H1 (cell line): ENCODE measurements at regions not wholly inside any gene's neighbourhood (a gene's known extent, or its start where the extent isn't known, plus 50 kb on each side); places are given as distances from the start of the nearest gene placed in this dataset.
"Not testable (repeated sequence)": the region's sequence is repeated elsewhere in the genome, so short reads cannot be mapped to it uniquely, and the experiment has no call there.

Experiments
- CTCF ChIA-PET: fragments of 300-600 bp; sonication (Branson Sonifier 250); formaldehyde crosslinking; loops from one replicate; lab custom pipeline; 2021; ENCODE audit not compliant: partially characterized antibody; lab: Charles Lee
- POLR2A ChIA-PET: fragments of 300-600 bp; sonication (Branson Sonifier 250); formaldehyde crosslinking; loops from one replicate; lab custom pipeline; 2021; ENCODE audit warnings: inconsistent platforms; ENCODE audit not compliant: partially characterized antibody; lab: Charles Lee
- DNase-seq, 2 experiments: peaks; one replicate each; pipeline versions ENCODE4 v3.0.0 to v3.0.0-alpha.2; 2010 to 2022; ENCODE audit warnings: low spot score in 2 of 2, low read depth in 1 of 2, mixed read lengths in 1 of 2
- FAIRE-seq: peaks from 2 replicates; lab custom pipeline; 2011; peaks lifted over from hg19 to GRCh38; lab: Jason Lieb, UNC
- H2AFZ ChIP-seq: 2 replicates; pipeline ENCODE4 v1.8.1; 2012; ENCODE audit warnings: low read length, inconsistent platforms
- H2AK5ac ChIP-seq: 2 replicates; pipeline ENCODE4 v1.6.1; 2013; ENCODE audit warnings: low read depth, low read length
- H2BK120ac ChIP-seq: replicated peaks from 2 replicates; pipeline ENCODE3; 2013; ENCODE audit warnings: low read depth, low read length, inconsistent platforms
- H2BK12ac ChIP-seq: 2 replicates; pipeline ENCODE4 v1.6.1; 2013; ENCODE audit warnings: low read depth, low read length
- H2BK15ac ChIP-seq: 2 replicates; pipeline ENCODE4 v1.6.1; 2013; ENCODE audit warnings: low read length
- H2BK20ac ChIP-seq: 2 replicates; pipeline ENCODE4 v1.6.1; 2013; ENCODE audit warnings: low read length
- H2BK5ac ChIP-seq: 2 replicates; pipeline ENCODE4 v1.6.1; 2013; ENCODE audit warnings: low read depth, low read length
- H3K14ac ChIP-seq: 2 replicates; pipeline ENCODE4 v1.6.1; 2013; ENCODE audit warnings: inconsistent platforms; ENCODE audit not compliant: insufficient read length
- H3K18ac ChIP-seq: 2 replicates; pipeline ENCODE4 v1.6.1; 2013; ENCODE audit warnings: low read length; ENCODE audit errors: extremely low read depth
- H3K23ac ChIP-seq: 2 replicates; pipeline ENCODE4 v1.6.1; 2013; ENCODE audit warnings: inconsistent platforms; ENCODE audit not compliant: insufficient read length
- H3K23me2 ChIP-seq: 2 replicates; pipeline ENCODE4 v1.6.1; 2013; ENCODE audit warnings: low read depth, low read length
- H3K27ac ChIP-seq: 2 replicates; pipeline ENCODE4 v1.6.1; 2011; ENCODE audit warnings: low read depth, low read length, inconsistent platforms
- H3K27me3 ChIP-seq, 4 experiments: replicated peaks in 1 of 4; 1 replicate in 1 of 4; 2 replicates in 3 of 4; pipeline versions ENCODE4 v1.6.1 to v1.8.1; 2011 to 2013; ENCODE audit warnings: low read length in 3 of 4, mild to moderate bottlenecking in 3 of 4, inconsistent platforms in 2 of 4, mixed read lengths in 2 of 4, moderate library complexity in 1 of 4; ENCODE audit not compliant: control insufficient read depth in 3 of 4, insufficient read depth in 3 of 4; ENCODE audit errors: extremely low read depth in 1 of 4
- H3K36me3 ChIP-seq, 4 experiments: 2 replicates each; pipeline versions ENCODE4 v1.6.1 to v1.8.1; 2011 to 2013; ENCODE audit warnings: mild to moderate bottlenecking in 4 of 4, low read length in 3 of 4, moderate library complexity in 2 of 4, control low read depth in 1 of 4, inconsistent platforms in 1 of 4; ENCODE audit not compliant: insufficient read depth in 4 of 4, control insufficient read depth in 2 of 4
- H3K4ac ChIP-seq: replicated peaks from 2 replicates; pipeline ENCODE3; 2013; ENCODE audit warnings: low read length, low read depth, mixed read lengths, inconsistent platforms; ENCODE audit not compliant: insufficient read length
- H3K4me1 ChIP-seq, 4 experiments: replicated peaks in 1 of 4; 1 replicate in 1 of 4; 2 replicates in 3 of 4; pipeline versions ENCODE4 v1.6.1 to v1.8.1; 2011 to 2013; ENCODE audit warnings: low read length in 3 of 4, inconsistent platforms in 2 of 4, mixed read lengths in 1 of 4; ENCODE audit not compliant: insufficient read depth in 4 of 4, control insufficient read depth in 3 of 4
- H3K4me2 ChIP-seq, 2 experiments: 2 replicates each; pipeline versions ENCODE4 v1.6.1 to v1.8.1; 2011 to 2013; ENCODE audit warnings: low read depth in 2 of 2, low read length in 2 of 2, control low read depth in 1 of 2, inconsistent platforms in 1 of 2, mild to moderate bottlenecking in 1 of 2; ENCODE audit not compliant: insufficient read depth in 1 of 2
- H3K4me3 ChIP-seq, 4 experiments: fragments of 200-600, 300-600 bp in 1 of 4; sonication (generic), shearing (Covaris generic), sonication (Bioruptor Twin) in 1 of 4; 2 replicates each; pipeline versions ENCODE4 v1.5.1 to v1.8.1; 2011 to 2016; ENCODE audit warnings: low read length in 4 of 4, low read depth in 3 of 4, control low read depth in 2 of 4, inconsistent platforms in 2 of 4, mild to moderate bottlenecking in 2 of 4, mixed read lengths in 1 of 4, moderate library complexity in 1 of 4; ENCODE audit not compliant: insufficient read depth in 2 of 4; ENCODE audit errors: extremely low read depth in 1 of 4
- H3K56ac ChIP-seq: replicated peaks from 2 replicates; pipeline ENCODE3; 2013; ENCODE audit warnings: low read depth, mild to moderate bottlenecking, mixed read lengths, low read length, inconsistent platforms; ENCODE audit not compliant: insufficient read length
- H3K79me1 ChIP-seq: 2 replicates; pipeline ENCODE4 v1.6.1; 2013; ENCODE audit warnings: low read depth, low read length, control low read depth
- H3K79me2 ChIP-seq, 2 experiments: 2 replicates each; pipeline versions ENCODE4 v1.6.1 to v1.8.1; 2012 to 2013; ENCODE audit warnings: low read length in 2 of 2, mild to moderate bottlenecking in 2 of 2, inconsistent platforms in 1 of 2; ENCODE audit not compliant: insufficient read depth in 2 of 2, control insufficient read depth in 1 of 2
- H3K9ac ChIP-seq, 4 experiments: replicated peaks in 1 of 4; 1 replicate in 1 of 4; 2 replicates in 3 of 4; pipeline versions ENCODE4 v1.6.1 to v1.8.1; 2011 to 2013; ENCODE audit warnings: low read depth in 3 of 4, low read length in 3 of 4, control low read depth in 2 of 4, mild to moderate bottlenecking in 2 of 4, moderate library complexity in 2 of 4, inconsistent platforms in 1 of 4; ENCODE audit errors: extremely low read depth in 1 of 4
- H3K9me3 ChIP-seq, 2 experiments: 2 replicates each; pipeline versions ENCODE4 v1.6.1 to v1.8.1; 2012 to 2013; ENCODE audit warnings: mild to moderate bottlenecking in 2 of 2, moderate library complexity in 2 of 2, control low read depth in 1 of 2, inconsistent platforms in 1 of 2, low read depth in 1 of 2, low read length in 1 of 2, mixed read lengths in 1 of 2; ENCODE audit not compliant: insufficient read depth in 2 of 2
- H4K20me1 ChIP-seq, 2 experiments: replicated peaks in 1 of 2; 2 replicates each; pipeline versions ENCODE3 to v1.8.1; 2011 to 2013; ENCODE audit warnings: inconsistent platforms in 2 of 2, low read length in 2 of 2, mild to moderate bottlenecking in 1 of 2; ENCODE audit not compliant: insufficient read depth in 2 of 2, control insufficient read depth in 1 of 2
- H4K5ac ChIP-seq: 2 replicates; pipeline ENCODE4 v1.6.1; 2013; ENCODE audit warnings: low read length, low read depth, mixed read lengths, inconsistent platforms; ENCODE audit not compliant: insufficient read length
- H4K8ac ChIP-seq: 2 replicates; pipeline ENCODE4 v1.8.0; 2013; ENCODE audit warnings: mild to moderate bottlenecking, moderate library complexity, low read length, inconsistent platforms; ENCODE audit not compliant: insufficient read depth; ENCODE audit errors: extremely low read depth
- H4K91ac ChIP-seq: replicated peaks from 2 replicates; pipeline ENCODE3; 2013; ENCODE audit warnings: low read length, mixed read lengths, inconsistent platforms; ENCODE audit not compliant: insufficient read length
- WGBS, 2 experiments: shearing (Covaris generic) in 1 of 2; methylation state at CpG; one replicate each; pipeline versions ENCODE4 v1.1.6 to v1.1.7; 2013 to 2015; ENCODE audit warnings: low lambda C conversion rate in 2 of 2, mixed read lengths in 2 of 2, inconsistent platforms in 1 of 2, low coverage in 1 of 2, missing lambda C conversion rate in 1 of 2; ENCODE audit not compliant: insufficient replicate concordance in 2 of 2, insufficient coverage in 1 of 2, insufficient read length in 1 of 2; ENCODE audit errors: extremely low coverage in 1 of 2, missing lambda C conversion rate in 1 of 2; 5-methylcytosine and 5-hydroxymethylcytosine counted together

- H2AK5ac ChIP-seq, H4K20me1 ChIP-seq, H4K91ac ChIP-seq, H2BK120ac ChIP-seq, H2BK15ac ChIP-seq, H3K18ac ChIP-seq, CTCF ChIA-PET, H3K23me2 ChIP-seq, H3K23ac ChIP-seq, H3K27me3 ChIP-seq, H2AFZ ChIP-seq, H3K9me3 ChIP-seq, H3K79me2 ChIP-seq, H2BK20ac ChIP-seq, H4K8ac ChIP-seq, H3K4me1 ChIP-seq, H3K4ac ChIP-seq, H3K9ac ChIP-seq, H2BK12ac ChIP-seq, H3K27ac ChIP-seq, FAIRE-seq, H3K4me2 ChIP-seq, POLR2A ChIA-PET, H3K79me1 ChIP-seq, H3K4me3 ChIP-seq, H3K36me3 ChIP-seq, H2BK5ac ChIP-seq, H3K14ac ChIP-seq, H4K5ac ChIP-seq, DNase-seq, H3K56ac ChIP-seq: not testable (repeated sequence)
- WGBS, 2 experiments, result 72% methylated on average over 6 of the region's 7 CpGs; no CpG with 5 or more reads in 1 of the 2 experiments
Measured at GRCh38 chrX:103429026-103429425, 52.7 kb downstream of the BEX3 start.
